H4 (cell line): ENCODE measurements at regions not wholly inside any gene's neighbourhood (a gene's known extent, or its start where the extent isn't known, plus 50 kb on each side); places are given as distances from the start of the nearest gene placed in this dataset.

Source experiments
- DNase-seq: peaks from one replicate; pipeline ENCODE4 v3.0.0-alpha.2; 2015; ENCODE audit warnings: low spot score

GRCh38 chr2:144570566-144570965 lies 50.6 kb upstream of the ZEB2 start:
- no peak for DNase-seq
